Fibroblast of lung (primary cell): ENCODE measurements at regions not wholly inside any gene's neighbourhood (a gene's known extent, or its start where the extent isn't known, plus 50 kb on each side); places are given as distances from the start of the nearest gene placed in this dataset.

Experiments
- EZH2 ChIP-seq: IDR thresholded peaks from 2 replicates; pipeline ENCODE4 v1.5.1; 2012; ENCODE audit warnings: low read length, control low read depth, mild to moderate bottlenecking; ENCODE audit errors: missing control alignments
- TF ChIP-seq, protein P1 (sequence below), 2 donors: IDR thresholded peaks in 1 of 2; conservative IDR thresholded peaks in 1 of 2; 1 replicate in 1 of 2; 2 replicates in 1 of 2; pipeline ENCODE4 v1.5.1; 2011 to 2012; ENCODE audit warnings: low read length in 2 of 2, control low read depth in 1 of 2, inconsistent platforms in 1 of 2, low read depth in 1 of 2, mild to moderate bottlenecking in 1 of 2

DNA sequence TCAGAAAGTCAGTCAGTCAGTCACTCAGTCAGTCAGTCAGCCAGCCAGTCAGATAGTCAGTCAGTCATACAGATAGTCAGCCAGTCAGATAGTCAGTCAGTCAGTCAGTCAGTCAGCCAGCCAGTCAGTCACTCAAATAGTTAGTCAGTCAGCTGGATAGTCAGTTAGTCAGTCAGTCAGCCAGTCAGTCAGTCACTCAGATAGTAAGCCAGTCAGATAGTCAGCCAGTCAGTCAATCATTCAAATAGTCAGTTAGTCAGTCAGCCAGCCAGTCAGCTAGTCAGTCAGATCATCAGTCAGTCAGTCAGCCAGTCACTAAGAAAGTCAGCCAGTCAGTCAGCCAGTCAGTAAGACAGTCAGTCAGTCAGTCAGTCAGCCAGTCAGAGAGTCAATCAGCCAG lies 477.1 kb downstream of the AGTPBP1 start:
- TF ChIP-seq, protein P1, sequence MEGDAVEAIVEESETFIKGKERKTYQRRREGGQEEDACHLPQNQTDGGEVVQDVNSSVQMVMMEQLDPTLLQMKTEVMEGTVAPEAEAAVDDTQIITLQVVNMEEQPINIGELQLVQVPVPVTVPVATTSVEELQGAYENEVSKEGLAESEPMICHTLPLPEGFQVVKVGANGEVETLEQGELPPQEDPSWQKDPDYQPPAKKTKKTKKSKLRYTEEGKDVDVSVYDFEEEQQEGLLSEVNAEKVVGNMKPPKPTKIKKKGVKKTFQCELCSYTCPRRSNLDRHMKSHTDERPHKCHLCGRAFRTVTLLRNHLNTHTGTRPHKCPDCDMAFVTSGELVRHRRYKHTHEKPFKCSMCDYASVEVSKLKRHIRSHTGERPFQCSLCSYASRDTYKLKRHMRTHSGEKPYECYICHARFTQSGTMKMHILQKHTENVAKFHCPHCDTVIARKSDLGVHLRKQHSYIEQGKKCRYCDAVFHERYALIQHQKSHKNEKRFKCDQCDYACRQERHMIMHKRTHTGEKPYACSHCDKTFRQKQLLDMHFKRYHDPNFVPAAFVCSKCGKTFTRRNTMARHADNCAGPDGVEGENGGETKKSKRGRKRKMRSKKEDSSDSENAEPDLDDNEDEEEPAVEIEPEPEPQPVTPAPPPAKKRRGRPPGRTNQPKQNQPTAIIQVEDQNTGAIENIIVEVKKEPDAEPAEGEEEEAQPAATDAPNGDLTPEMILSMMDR (conservative IDR thresholded peaks at IDR 0.05 in 1 of 2, IDR thresholded peaks at IDR 0.05 in 1 of 2; ENCODE audit: low read depth in 1 of 2, low read length in 2 of 2): no peak
- no peak for TF ChIP-seq EZH2
